ENCODE measurements at regions not wholly inside any gene's neighbourhood (a gene's known extent, or its start where the extent isn't known, plus 50 kb on each side); places are given as distances from the start of the nearest gene placed in this dataset.

GRCh38 chr13:34469196-34469986 is 472.7 kb upstream of the NBEA start:
- no peak for TF ChIP-seq CTCF (IDR thresholded peaks at IDR 0.05; ENCODE audit: low read depth, low read length)
- peak; percentile 23 to 25 for DNase-seq (ENCODE audit: low read depth in 2 of 2)

GRCh38 chr13:34474187-34474868 is 467.7 kb upstream of the NBEA start:
- H3K4me3 ChIP-seq (replicated peaks in 1 of 2; ENCODE audit: low read depth in 2 of 2, low read length in 2 of 2), result no peak overlapping the region
- TF ChIP-seq CTCF (IDR thresholded peaks at IDR 0.05; ENCODE audit: low read depth, low read length), result no peak
- no peak for DNase-seq (ENCODE audit: low read depth in 2 of 2)

More at GRCh38 chr13:34469196-34469986, 472.7 kb upstream of the NBEA start:
- H3K4me3 ChIP-seq (replicated peaks in 1 of 2; ENCODE audit: low read depth in 2 of 2, low read length in 2 of 2), result no peak overlapping the region

- DNase-seq (ENCODE audit: low read depth in 2 of 2), result no peak
- no peak for TF ChIP-seq CTCF (IDR thresholded peaks at IDR 0.05; ENCODE audit: low read depth, low read length)
- H3K4me3 ChIP-seq (replicated peaks in 1 of 2; ENCODE audit: low read depth in 2 of 2, low read length in 2 of 2), result no peak overlapping the region
Observed at GRCh38 chr13:34478376-34478775, 463.7 kb upstream of the NBEA start.

- no peak for TF ChIP-seq CTCF (IDR thresholded peaks at IDR 0.05; ENCODE audit: low read depth, low read length)
- no peak overlapping the region for H3K4me3 ChIP-seq (replicated peaks in 1 of 2; ENCODE audit: low read depth in 2 of 2, low read length in 2 of 2)
- no peak for DNase-seq (ENCODE audit: low read depth in 2 of 2)
Observed at GRCh38 chr13:34502011-34502410, 440.1 kb upstream of the NBEA start.

- H3K4me3 ChIP-seq (replicated peaks in 1 of 2; ENCODE audit: low read depth in 2 of 2, low read length in 2 of 2), result no peak overlapping the region
- no peak for TF ChIP-seq CTCF (IDR thresholded peaks at IDR 0.05; ENCODE audit: low read depth, low read length)
- no peak for DNase-seq (ENCODE audit: low read depth in 2 of 2)
Observed at GRCh38 chr13:34502621-34503020, 439.4 kb upstream of the NBEA start.

- H3K4me3 ChIP-seq (replicated peaks in 1 of 2; ENCODE audit: low read depth in 2 of 2, low read length in 2 of 2), result no peak overlapping the region
- TF ChIP-seq CTCF (IDR thresholded peaks at IDR 0.05; ENCODE audit: low read depth, low read length), result no peak
- no peak for DNase-seq (ENCODE audit: low read depth in 2 of 2)
Observed at GRCh38 chr13:34506796-34507195, 435.3 kb upstream of the NBEA start.

Data from cardiac fibroblast (primary cell).